Mammary epithelial cell (primary cell): ENCODE measurements at regions not wholly inside any gene's neighbourhood (a gene's known extent, or its start where the extent isn't known, plus 50 kb on each side); places are given as distances from the start of the nearest gene placed in this dataset.

Experiments used
- CTCF ChIP-seq, 2 donors: IDR thresholded peaks in 1 of 2; conservative IDR thresholded peaks in 1 of 2; 2 replicates each; pipeline ENCODE4 v1.5.1; 2011 to 2012; ENCODE audit warnings: inconsistent platforms in 2 of 2, low read length in 2 of 2, mild to moderate bottlenecking in 2 of 2, control low read depth in 1 of 2, low read depth in 1 of 2; ENCODE audit not compliant: insufficient read depth in 1 of 2; ENCODE audit errors: extremely low read depth in 1 of 2
- EZH2 ChIP-seq: IDR thresholded peaks from 2 replicates; pipeline ENCODE4 v1.6.1; 2012; ENCODE audit warnings: low read length, inconsistent platforms, borderline replicate concordance

GRCh38 chr16:16882766-16883165, 503.8 kb downstream of the NPIPA7 start:
- TF ChIP-seq CTCF (conservative IDR thresholded peaks at IDR 0.05 in 1 of 2, IDR thresholded peaks at IDR 0.05 in 1 of 2; ENCODE audit: extremely low read depth in 1 of 2, insufficient read depth in 1 of 2, low read depth in 1 of 2, low read length in 2 of 2) = no peak
- TF ChIP-seq EZH2 = no peak
